ENCODE measurements at regions not wholly inside any gene's neighbourhood (a gene's known extent, or its start where the extent isn't known, plus 50 kb on each side); places are given as distances from the start of the nearest gene placed in this dataset.

GRCh38 chr12:87363497-87364084 lies 665.6 kb downstream of the C12orf50 start:
- TF ChIP-seq CTCF (IDR thresholded peaks at IDR 0.05), result no peak
- no peak for TF ChIP-seq POLR2A (IDR thresholded peaks at IDR 0.05)
- no peak for TF ChIP-seq POLR2AphosphoS5 (IDR thresholded peaks at IDR 0.05)
- no peak for TF ChIP-seq EP300 (IDR thresholded peaks at IDR 0.05)
